Calu3 (cell line): ENCODE measurements at regions not wholly inside any gene's neighbourhood (a gene's known extent, or its start where the extent isn't known, plus 50 kb on each side); places are given as distances from the start of the nearest gene placed in this dataset.

Experiments used
- BruUV-seq: library from RNA; stranded (reverse); fragments of 400-500 nt; replicated peaks from 2 replicates; lab custom pipeline; 2021; lab: Mats Ljungman, UMichigan
- CTCF ChIA-PET: fragments of 300-600 bp; sonication (Branson Sonifier 250); formaldehyde crosslinking; loops from one replicate; lab custom pipeline; 2022; ENCODE audit warnings: antibody characterized with exemption; lab: Charles Lee
- DNase-seq: peaks from one replicate; pipeline ENCODE4 v3.0.0; 2022
- H3K27ac Mint-ChIP-seq: one replicate; pipeline ENCODE4 v1.8.0; 2022; ENCODE audit warnings: mixed read lengths; ENCODE audit not compliant: unreplicated experiment
- H3K27me3 Mint-ChIP-seq: one replicate; pipeline ENCODE4 v1.8.0; 2022; ENCODE audit warnings: mixed read lengths; ENCODE audit not compliant: unreplicated experiment
- H3K36me3 Mint-ChIP-seq: one replicate; pipeline ENCODE4 v1.8.0; 2022; ENCODE audit warnings: mild to moderate bottlenecking, moderate library complexity, mixed read lengths; ENCODE audit not compliant: insufficient read depth, unreplicated experiment
- H3K4me1 Mint-ChIP-seq: one replicate; pipeline ENCODE4 v1.8.0; 2022; ENCODE audit warnings: mild to moderate bottlenecking, low read depth, mixed read lengths; ENCODE audit not compliant: unreplicated experiment
- H3K4me3 Mint-ChIP-seq: one replicate; pipeline ENCODE4 v1.8.0; 2022; ENCODE audit warnings: mild to moderate bottlenecking, low read depth, moderate library complexity, mixed read lengths; ENCODE audit not compliant: unreplicated experiment
- H3K9me3 Mint-ChIP-seq: one replicate; pipeline ENCODE4 v1.8.0; 2022; ENCODE audit warnings: low read depth, mixed read lengths; ENCODE audit not compliant: unreplicated experiment
- intact Hi-C: fragments of 100-400 bp; cut with micrococcal nuclease; formaldehyde crosslinking; loops from one replicate; pipeline ENCODE4 v1.10.0; 2022; ENCODE audit not compliant: unreplicated experiment
- TF ChIP-seq, protein P1 (sequence below): fragments of 200-600 bp; IDR thresholded peaks from one replicate; pipeline ENCODE4 v1.8.0; 2022; ENCODE audit warnings: antibody characterized with exemption; ENCODE audit not compliant: unreplicated experiment

DNA sequence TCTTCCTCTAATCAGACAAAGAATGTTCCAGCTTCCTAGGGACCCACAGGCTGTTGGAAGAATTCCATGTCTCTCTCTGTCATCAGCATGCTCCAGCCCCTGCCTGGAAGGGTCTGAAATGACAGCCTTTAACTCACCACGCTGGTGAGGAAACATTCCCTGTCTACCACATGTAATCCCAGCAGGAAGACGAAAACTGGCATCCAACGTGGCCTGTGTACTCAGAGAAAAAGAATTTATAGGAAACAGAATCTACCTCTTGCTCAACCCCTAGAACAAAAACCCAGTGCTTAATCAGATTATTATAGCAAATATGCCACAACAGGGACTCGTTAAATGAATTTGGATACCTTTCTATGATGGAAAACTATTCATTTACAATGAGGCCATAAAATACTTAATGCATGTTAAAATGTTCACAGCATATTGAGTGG, 147.3 kb upstream of the FOXF1 start:
- CTCF ChIA-PET = no interaction called here
- Mint-ChIP-seq H3K27ac (no peak overlapping the region), H3K27me3 (peaks cover 100% of the 10 kb centered on the region), H3K4me3 (no peak overlapping the region), H3K9me3 (no peaks in the 10 kb centered on the region), H3K36me3 (no peaks in the 10 kb centered on the region), H3K4me1 (no peaks in the 10 kb centered on the region)
- BruUV-seq = no TSS peak
- TF ChIP-seq, protein P1, sequence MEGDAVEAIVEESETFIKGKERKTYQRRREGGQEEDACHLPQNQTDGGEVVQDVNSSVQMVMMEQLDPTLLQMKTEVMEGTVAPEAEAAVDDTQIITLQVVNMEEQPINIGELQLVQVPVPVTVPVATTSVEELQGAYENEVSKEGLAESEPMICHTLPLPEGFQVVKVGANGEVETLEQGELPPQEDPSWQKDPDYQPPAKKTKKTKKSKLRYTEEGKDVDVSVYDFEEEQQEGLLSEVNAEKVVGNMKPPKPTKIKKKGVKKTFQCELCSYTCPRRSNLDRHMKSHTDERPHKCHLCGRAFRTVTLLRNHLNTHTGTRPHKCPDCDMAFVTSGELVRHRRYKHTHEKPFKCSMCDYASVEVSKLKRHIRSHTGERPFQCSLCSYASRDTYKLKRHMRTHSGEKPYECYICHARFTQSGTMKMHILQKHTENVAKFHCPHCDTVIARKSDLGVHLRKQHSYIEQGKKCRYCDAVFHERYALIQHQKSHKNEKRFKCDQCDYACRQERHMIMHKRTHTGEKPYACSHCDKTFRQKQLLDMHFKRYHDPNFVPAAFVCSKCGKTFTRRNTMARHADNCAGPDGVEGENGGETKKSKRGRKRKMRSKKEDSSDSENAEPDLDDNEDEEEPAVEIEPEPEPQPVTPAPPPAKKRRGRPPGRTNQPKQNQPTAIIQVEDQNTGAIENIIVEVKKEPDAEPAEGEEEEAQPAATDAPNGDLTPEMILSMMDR = no peak
- intact Hi-C loops = no loop called here
- no peak for DNase-seq

DNA sequence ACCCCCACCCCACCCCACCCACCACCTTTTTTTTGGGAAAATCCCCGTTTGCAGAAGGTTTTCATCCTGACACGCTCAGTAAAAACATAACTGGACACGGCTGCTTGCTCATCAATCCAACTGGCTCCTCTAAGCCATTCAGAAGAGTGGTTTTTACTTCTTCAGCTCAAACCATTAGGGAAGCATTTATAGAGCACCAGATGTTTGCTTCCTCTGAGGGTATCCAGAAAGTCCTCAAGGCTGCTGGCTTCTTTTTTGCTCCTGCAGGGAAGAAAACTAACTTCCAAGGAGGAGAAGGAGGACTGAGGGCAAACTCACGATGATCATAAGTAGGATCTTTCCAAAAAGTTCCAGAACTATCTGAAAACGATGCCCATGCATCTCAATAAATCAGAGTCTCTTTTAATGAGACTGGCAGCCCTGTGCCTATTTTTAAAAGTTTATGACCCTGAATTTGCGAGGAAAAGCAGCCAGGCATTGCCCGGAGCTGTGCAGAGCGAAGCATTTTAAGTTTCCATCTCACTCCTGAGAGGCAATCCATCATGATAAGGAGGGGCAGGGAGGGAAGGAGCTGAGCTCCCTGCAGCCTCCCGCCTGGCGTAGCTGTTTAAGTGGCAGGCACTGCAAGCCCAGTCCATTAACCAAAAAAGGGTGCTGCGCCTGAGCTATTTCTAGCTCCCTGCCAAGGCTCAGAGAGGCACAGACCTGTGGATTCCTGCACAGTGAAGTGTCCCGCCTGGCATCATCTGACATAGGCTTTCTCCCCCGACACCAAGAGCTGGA, 146.3 kb upstream of the FOXF1 start:
- no peak for DNase-seq
- TF ChIP-seq, protein P1 = no peak
- Mint-ChIP-seq H3K36me3 (no peaks in the 10 kb centered on the region), H3K27ac (no peak overlapping the region), H3K27me3 (peaks cover 100% of the 10 kb centered on the region), H3K4me3 (no peak overlapping the region), H3K9me3 (no peaks in the 10 kb centered on the region), H3K4me1 (no peaks in the 10 kb centered on the region)
- CTCF ChIA-PET = interaction anchor here (0.6 kb wide), 1 partner anchor 11 kb away, joined by 4 read pairs; no protein-coding TSS in a partner anchor
- intact Hi-C loops = no loop called here
- no TSS peak for BruUV-seq

DNA sequence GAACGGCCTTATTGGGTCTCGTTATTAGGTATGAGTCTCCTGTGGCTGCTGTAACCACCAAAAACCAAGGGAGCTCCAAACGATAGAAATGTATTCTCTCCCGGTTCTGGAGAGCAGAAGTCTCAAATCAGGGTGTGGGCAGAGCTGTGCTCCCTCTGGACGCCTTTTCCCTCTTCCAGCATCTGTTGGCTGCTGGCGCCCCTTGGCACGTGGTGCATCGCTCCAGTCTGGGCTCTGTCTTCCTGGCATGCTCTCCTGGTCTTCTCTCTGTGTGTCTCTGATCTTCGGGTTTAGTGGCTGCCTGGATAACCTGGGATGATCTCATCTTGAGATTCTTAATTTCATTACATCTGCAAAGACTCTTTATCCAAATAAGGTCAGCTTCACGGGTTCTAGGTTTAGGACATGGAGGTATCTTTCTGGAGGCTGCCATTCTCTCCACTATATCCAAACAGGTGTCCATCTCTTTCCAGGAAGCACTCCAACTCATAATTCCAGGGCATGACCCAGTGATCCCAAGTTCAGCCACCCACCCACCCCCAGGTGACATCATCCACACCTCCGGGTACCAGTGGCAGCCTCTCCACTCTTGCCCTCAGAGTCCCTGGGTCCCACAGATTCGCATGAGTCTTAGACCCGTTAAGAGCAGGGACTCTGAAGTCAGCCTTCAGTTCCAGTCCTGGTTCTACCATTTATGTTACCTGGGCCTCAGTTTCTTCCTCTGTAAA, 145.5 kb upstream of the FOXF1 start:
- intact Hi-C loops = no loop called here
- CTCF ChIA-PET = no interaction called here
- Mint-ChIP-seq H3K9me3 (no peaks in the 10 kb centered on the region), H3K36me3 (no peaks in the 10 kb centered on the region), H3K27me3 (peaks cover 100% of the 10 kb centered on the region), H3K27ac (no peak overlapping the region), H3K4me3 (no peak overlapping the region), H3K4me1 (no peaks in the 10 kb centered on the region)
- TF ChIP-seq, protein P1 = no peak
- DNase-seq = no peak
- no TSS peak for BruUV-seq

DNA sequence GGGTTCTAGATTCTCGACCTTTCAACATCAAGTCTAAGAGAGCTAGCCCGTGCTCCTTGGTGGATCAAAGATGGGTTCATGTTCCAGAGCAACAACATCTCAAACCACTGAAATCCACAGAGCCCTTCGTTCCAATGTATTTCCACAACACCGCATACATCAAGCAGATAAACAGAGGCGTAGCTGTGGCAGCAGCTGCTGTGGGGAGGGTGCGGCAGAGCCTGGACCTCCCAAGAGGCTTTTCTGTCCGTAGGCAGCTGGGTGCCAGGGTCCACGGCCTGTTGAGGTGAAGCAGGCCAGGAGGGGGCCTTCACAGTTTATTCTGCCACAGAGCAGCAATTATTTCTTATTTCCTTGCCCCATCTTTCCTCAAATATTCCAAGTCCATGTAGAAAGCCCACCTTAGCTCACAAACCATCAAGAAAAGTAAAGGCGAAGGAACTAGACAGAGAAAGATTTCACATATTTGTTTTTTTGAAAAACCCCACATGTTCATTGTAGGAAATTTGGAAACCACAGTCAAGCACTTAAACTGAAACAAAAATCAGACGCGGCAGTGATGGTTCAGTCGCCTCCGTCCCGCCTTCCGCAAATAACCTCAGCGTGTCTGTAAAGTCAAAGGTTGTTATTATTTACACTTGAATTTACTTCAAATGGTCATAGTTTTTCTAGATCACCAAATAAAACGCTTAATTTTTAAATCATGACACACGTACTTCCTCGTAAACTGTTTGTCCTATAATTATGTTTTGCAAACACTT, 144.6 kb upstream of the FOXF1 start:
- BruUV-seq = no TSS peak
- TF ChIP-seq, protein P1 = no peak
- Mint-ChIP-seq H3K9me3 (no peaks in the 10 kb centered on the region), H3K27ac (no peak overlapping the region), H3K4me1 (no peaks in the 10 kb centered on the region), H3K27me3 (peaks cover 100% of the 10 kb centered on the region), H3K4me3 (no peak overlapping the region), H3K36me3 (no peaks in the 10 kb centered on the region)
- DNase-seq = no peak
- intact Hi-C loops = no loop called here
- CTCF ChIA-PET = no interaction called here
